ENCODE measurements at regions not wholly inside any gene's neighbourhood (a gene's known extent, or its start where the extent isn't known, plus 50 kb on each side); places are given as distances from the start of the nearest gene placed in this dataset.

GRCh38 chr6:53205778-53206177 is 57.1 kb upstream of the GCM1 start:
- no peak overlapping the region for H3K27ac ChIP-seq (ENCODE audit: low read length)
- no peak overlapping the region for H3K9ac ChIP-seq (ENCODE audit: low read length)
- no peak overlapping the region for H3K4me3 ChIP-seq (ENCODE audit: low read length)

DNA sequence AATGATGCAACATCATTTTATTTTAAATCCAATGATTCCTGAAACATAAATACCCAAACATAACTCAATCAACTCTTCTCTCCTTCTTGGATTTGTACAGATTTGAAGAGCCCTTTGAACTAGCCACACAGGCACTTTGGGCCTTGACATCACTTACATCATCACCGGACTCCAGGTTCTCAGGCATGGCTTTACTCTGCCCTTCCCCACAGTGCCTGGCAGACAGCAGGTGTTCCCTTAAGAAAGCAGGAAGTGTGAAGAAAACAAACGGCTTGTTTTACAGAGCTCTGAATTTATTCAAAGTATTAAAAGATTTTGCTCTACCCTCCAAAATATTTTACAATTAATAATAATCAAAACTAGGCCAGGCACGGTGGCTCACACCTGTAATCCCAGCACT is 54.8 kb upstream of the GCM1 start:
- H4K20me1 ChIP-seq (ENCODE audit: insufficient read depth, low read length), result no peaks in the 10 kb centered on the region
- H2AFZ ChIP-seq (ENCODE audit: low read depth, low read length), result no peak overlapping the region
- no peak overlapping the region for H3K27ac ChIP-seq (ENCODE audit: low read length)
- H3K9ac ChIP-seq (ENCODE audit: low read length), result no peak overlapping the region
- peaks cover 58% of the 10 kb centered on the region for H3K4me1 ChIP-seq (ENCODE audit: low read length)
- TF ChIP-seq, protein P1, sequence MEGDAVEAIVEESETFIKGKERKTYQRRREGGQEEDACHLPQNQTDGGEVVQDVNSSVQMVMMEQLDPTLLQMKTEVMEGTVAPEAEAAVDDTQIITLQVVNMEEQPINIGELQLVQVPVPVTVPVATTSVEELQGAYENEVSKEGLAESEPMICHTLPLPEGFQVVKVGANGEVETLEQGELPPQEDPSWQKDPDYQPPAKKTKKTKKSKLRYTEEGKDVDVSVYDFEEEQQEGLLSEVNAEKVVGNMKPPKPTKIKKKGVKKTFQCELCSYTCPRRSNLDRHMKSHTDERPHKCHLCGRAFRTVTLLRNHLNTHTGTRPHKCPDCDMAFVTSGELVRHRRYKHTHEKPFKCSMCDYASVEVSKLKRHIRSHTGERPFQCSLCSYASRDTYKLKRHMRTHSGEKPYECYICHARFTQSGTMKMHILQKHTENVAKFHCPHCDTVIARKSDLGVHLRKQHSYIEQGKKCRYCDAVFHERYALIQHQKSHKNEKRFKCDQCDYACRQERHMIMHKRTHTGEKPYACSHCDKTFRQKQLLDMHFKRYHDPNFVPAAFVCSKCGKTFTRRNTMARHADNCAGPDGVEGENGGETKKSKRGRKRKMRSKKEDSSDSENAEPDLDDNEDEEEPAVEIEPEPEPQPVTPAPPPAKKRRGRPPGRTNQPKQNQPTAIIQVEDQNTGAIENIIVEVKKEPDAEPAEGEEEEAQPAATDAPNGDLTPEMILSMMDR (IDR thresholded peaks at IDR 0.05; ENCODE audit: low read depth, low read length), result no peak
- no peak for TF ChIP-seq EZH2phosphoT487 (IDR thresholded peaks at IDR 0.05; ENCODE audit: low read depth)
- H3K79me2 ChIP-seq (ENCODE audit: low read length), result no peaks in the 10 kb centered on the region
- H3K9me3 ChIP-seq (ENCODE audit: insufficient read depth, low read length), result no peaks in the 10 kb centered on the region
- peaks cover 32% of the 10 kb centered on the region for H3K27me3 ChIP-seq (ENCODE audit: low read depth, low read length)
- H3K36me3 ChIP-seq (replicated peaks; ENCODE audit: low read depth, low read length), result no peaks in the 10 kb centered on the region
- no peak overlapping the region for H3K4me3 ChIP-seq (ENCODE audit: low read length)
- no peak overlapping the region for H3K4me2 ChIP-seq (ENCODE audit: low read length)

More at GRCh38 chr6:53205778-53206177, 57.1 kb upstream of the GCM1 start:
- no peaks in the 10 kb centered on the region for H3K9me3 ChIP-seq (ENCODE audit: insufficient read depth, low read length)
- H3K4me2 ChIP-seq (ENCODE audit: low read length), result peak overlapping the region; percentile 25; the same call in 1 of the 2 replicates
- H4K20me1 ChIP-seq (ENCODE audit: insufficient read depth, low read length), result no peaks in the 10 kb centered on the region
- H3K36me3 ChIP-seq (replicated peaks; ENCODE audit: low read depth, low read length), result no peaks in the 10 kb centered on the region
- H3K79me2 ChIP-seq (ENCODE audit: low read length), result no peaks in the 10 kb centered on the region
- peaks cover 43% of the 10 kb centered on the region for H3K4me1 ChIP-seq (ENCODE audit: low read length)
- H3K27me3 ChIP-seq (ENCODE audit: low read depth, low read length), result peaks cover 36% of the 10 kb centered on the region
- TF ChIP-seq, protein P1 (IDR thresholded peaks at IDR 0.05; ENCODE audit: low read depth, low read length), result no peak
- TF ChIP-seq EZH2phosphoT487 (IDR thresholded peaks at IDR 0.05; ENCODE audit: low read depth), result no peak
- H2AFZ ChIP-seq (ENCODE audit: low read depth, low read length), result no peak overlapping the region

- Histone ChIP-seq H3K36me3 (replicated peaks; ENCODE audit: low read depth, low read length) (no peaks in the 10 kb centered on the region), H3K4me2 (ENCODE audit: low read length) (peak overlapping the region; percentile 47), H3K9ac (ENCODE audit: low read length) (no peak overlapping the region), H3K9me3 (ENCODE audit: insufficient read depth, low read length) (no peaks in the 10 kb centered on the region), H2AFZ (ENCODE audit: low read depth, low read length) (no peak overlapping the region), H3K4me3 (ENCODE audit: low read length) (no peak overlapping the region), H3K27ac (ENCODE audit: low read length) (no peak overlapping the region), H3K27me3 (ENCODE audit: low read depth, low read length) (peaks cover 42% of the 10 kb centered on the region), H4K20me1 (ENCODE audit: insufficient read depth, low read length) (no peaks in the 10 kb centered on the region), H3K4me1 (ENCODE audit: low read length) (peaks cover 62% of the 10 kb centered on the region), H3K79me2 (ENCODE audit: low read length) (no peaks in the 10 kb centered on the region)
- TF ChIP-seq, protein P1 (IDR thresholded peaks at IDR 0.05; ENCODE audit: low read depth, low read length), result no peak
- no peak for TF ChIP-seq EZH2phosphoT487 (IDR thresholded peaks at IDR 0.05; ENCODE audit: low read depth)
Measured at GRCh38 chr6:53202052-53202451, 53.4 kb upstream of the GCM1 start.

GRCh38 chr6:53201270-53201669 is 52.6 kb upstream of the GCM1 start:
- peak overlapping the region; percentile 47 for H3K4me2 ChIP-seq (ENCODE audit: low read length)
- TF ChIP-seq, protein P1 (IDR thresholded peaks at IDR 0.05; ENCODE audit: low read depth, low read length), result no peak
- TF ChIP-seq EZH2phosphoT487 (IDR thresholded peaks at IDR 0.05; ENCODE audit: low read depth), result 0 out of 2 replicates have a peak, but pooled peaks have one; percentile 56

More at GRCh38 chr6:53201270-53201669, 52.6 kb upstream of the GCM1 start:
- Histone ChIP-seq H3K4me3 (ENCODE audit: low read length) (0 out of 2 replicates have a peak overlapping the region, but pooled peaks have one; percentile 1), H3K27me3 (ENCODE audit: low read depth, low read length) (peaks cover 49% of the 10 kb centered on the region), H3K9ac (ENCODE audit: low read length) (no peak overlapping the region), H3K4me1 (ENCODE audit: low read length) (peaks cover 62% of the 10 kb centered on the region), H4K20me1 (ENCODE audit: insufficient read depth, low read length) (no peaks in the 10 kb centered on the region), H3K36me3 (replicated peaks; ENCODE audit: low read depth, low read length) (no peaks in the 10 kb centered on the region), H3K9me3 (ENCODE audit: insufficient read depth, low read length) (no peaks in the 10 kb centered on the region), H3K79me2 (ENCODE audit: low read length) (no peaks in the 10 kb centered on the region), H3K27ac (ENCODE audit: low read length) (no peak overlapping the region), H2AFZ (ENCODE audit: low read depth, low read length) (no peak overlapping the region)
